Duodenal mucosa (tissue), 2 donors: ENCODE measurements at regions not wholly inside any gene's neighbourhood (a gene's known extent, or its start where the extent isn't known, plus 50 kb on each side); places are given as distances from the start of the nearest gene placed in this dataset.

ENCODE experiments used
- H3K27ac ChIP-seq: one replicate; pipeline ENCODE4 v1.7.0; 2013; ENCODE audit warnings: low read depth, low read length
- H3K27me3 ChIP-seq, 2 donors: one replicate each; pipeline ENCODE4 v1.7.0; 2013; ENCODE audit warnings: low read length in 2 of 2, control low read depth in 1 of 2; ENCODE audit not compliant: insufficient read depth in 2 of 2, control insufficient read depth in 1 of 2
- H3K36me3 ChIP-seq, 2 donors: one replicate each; pipeline ENCODE4 v1.7.0; 2013; ENCODE audit warnings: low read length in 2 of 2, control low read depth in 1 of 2; ENCODE audit not compliant: insufficient read depth in 2 of 2, control insufficient read depth in 1 of 2
- H3K4me1 ChIP-seq, 2 donors: one replicate each; pipeline ENCODE4 v1.7.0; 2013; ENCODE audit warnings: low read length in 2 of 2, control low read depth in 1 of 2; ENCODE audit not compliant: insufficient read depth in 2 of 2, control insufficient read depth in 1 of 2
- H3K4me3 ChIP-seq, 2 donors: one replicate each; pipeline ENCODE4 v1.7.0; 2013; ENCODE audit warnings: low read length in 2 of 2, low read depth in 1 of 2
- H3K9ac ChIP-seq, 2 donors: one replicate each; pipeline ENCODE4 v1.7.0; 2013; ENCODE audit warnings: low read length in 2 of 2, low read depth in 1 of 2
- H3K9me3 ChIP-seq, 2 donors: one replicate each; pipeline ENCODE4 v1.7.0; 2013; ENCODE audit warnings: low read length in 2 of 2, control low read depth in 1 of 2; ENCODE audit not compliant: control insufficient read depth in 1 of 2

DNA sequence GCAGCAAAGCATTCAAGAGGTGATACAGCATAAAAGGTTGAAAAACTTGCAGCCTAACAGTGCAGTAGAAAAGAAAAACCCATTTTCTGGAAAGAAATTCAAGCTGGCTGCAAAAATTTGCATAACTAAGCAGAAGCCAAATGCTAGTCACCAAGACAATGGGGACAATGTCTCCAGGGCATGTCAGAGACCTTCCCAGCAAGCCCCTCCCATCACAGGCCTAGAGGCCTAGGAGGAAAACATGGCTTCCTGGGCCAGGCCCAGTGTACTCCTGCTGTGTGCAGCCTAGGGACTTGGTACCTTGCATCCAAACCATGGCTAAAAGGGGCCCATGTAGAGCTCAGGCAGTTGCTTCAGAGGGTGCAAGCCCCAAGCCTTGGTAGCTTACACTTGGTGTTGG lies 405.1 kb upstream of the CYRIA start:
- Histone ChIP-seq H3K9me3 (no peaks in the 10 kb centered on the region), H3K4me1 (no peaks in the 10 kb centered on the region), H3K9ac (no peak overlapping the region), H3K27ac (no peak overlapping the region), H3K36me3 (no peaks in the 10 kb centered on the region), H3K27me3 (no peaks in the 10 kb centered on the region), H3K4me3 (no peak overlapping the region)

DNA sequence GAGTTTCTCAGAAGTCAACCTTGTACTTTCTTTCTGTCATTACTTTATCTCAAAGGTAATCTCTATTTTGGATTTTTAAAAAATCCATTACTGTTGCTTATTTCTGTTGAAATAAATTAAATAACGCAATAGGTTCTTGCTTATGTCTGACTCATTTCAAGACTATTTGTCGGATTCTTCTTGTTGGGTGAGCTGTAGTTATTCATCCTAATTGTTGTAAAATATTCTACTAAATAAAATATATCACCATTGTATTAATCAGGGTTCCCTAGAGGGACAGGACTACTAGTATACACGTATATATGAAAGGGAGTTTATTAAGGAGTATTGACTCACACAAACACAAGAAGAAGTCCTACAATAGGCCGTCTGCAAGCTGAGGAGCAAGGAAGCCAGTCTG lies 403.9 kb upstream of the CYRIA start:
- H3K9me3 ChIP-seq, result no peaks in the 10 kb centered on the region
- no peak overlapping the region for H3K4me3 ChIP-seq
- H3K27ac ChIP-seq, result no peak overlapping the region
- H3K36me3 ChIP-seq, result no peaks in the 10 kb centered on the region
- no peak overlapping the region for H3K9ac ChIP-seq
- no peaks in the 10 kb centered on the region for H3K4me1 ChIP-seq
- H3K27me3 ChIP-seq, result no peaks in the 10 kb centered on the region

- no peak overlapping the region for H3K9ac ChIP-seq
- no peaks in the 10 kb centered on the region for H3K9me3 ChIP-seq
- no peak overlapping the region for H3K27ac ChIP-seq
- no peaks in the 10 kb centered on the region for H3K36me3 ChIP-seq
- no peaks in the 10 kb centered on the region for H3K4me1 ChIP-seq
- H3K4me3 ChIP-seq, result no peak overlapping the region
- no peaks in the 10 kb centered on the region for H3K27me3 ChIP-seq
These were observed 402.4 kb upstream of the CYRIA start for GRCh38 chr2:17068021-17068420.

DNA sequence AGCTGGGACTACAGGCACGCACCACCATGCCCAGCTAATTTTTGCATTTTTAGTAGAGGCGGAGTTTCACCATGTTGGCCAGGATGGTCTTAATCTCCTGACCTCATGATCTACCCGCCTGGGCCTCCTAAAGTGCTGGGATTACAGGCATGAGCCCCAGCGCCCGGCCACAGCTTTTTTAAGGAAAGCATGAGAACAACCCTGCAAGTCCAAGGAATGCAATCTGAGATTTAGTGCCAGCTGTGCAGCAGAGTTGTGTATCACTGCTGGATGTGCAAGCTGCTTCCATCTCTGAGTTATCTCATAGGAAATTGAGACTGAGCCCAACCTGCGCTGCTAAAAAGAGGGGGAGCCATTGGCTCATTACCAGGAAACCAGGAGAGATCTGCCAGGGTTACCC lies 399.9 kb upstream of the CYRIA start:
- Histone ChIP-seq H3K36me3 (no peaks in the 10 kb centered on the region), H3K9me3 (no peaks in the 10 kb centered on the region), H3K4me1 (no peaks in the 10 kb centered on the region), H3K27ac (no peak overlapping the region), H3K27me3 (no peaks in the 10 kb centered on the region), H3K9ac (no peak overlapping the region), H3K4me3 (no peak overlapping the region)

- Histone ChIP-seq H3K9ac (no peak overlapping the region), H3K27me3 (no peaks in the 10 kb centered on the region), H3K27ac (no peak overlapping the region), H3K4me1 (no peaks in the 10 kb centered on the region), H3K36me3 (no peaks in the 10 kb centered on the region), H3K4me3 (no peak overlapping the region), H3K9me3 (no peaks in the 10 kb centered on the region)
These were observed 395.4 kb upstream of the CYRIA start for GRCh38 chr2:17061028-17061427.

- no peaks in the 10 kb centered on the region for H3K4me1 ChIP-seq
- H3K27ac ChIP-seq, result no peak overlapping the region
- no peaks in the 10 kb centered on the region for H3K36me3 ChIP-seq
These were observed 393.8 kb upstream of the CYRIA start for GRCh38 chr2:17059458-17059857.

GRCh38 chr2:17058772-17059402 lies 393.3 kb upstream of the CYRIA start:
- no peak overlapping the region for H3K4me3 ChIP-seq
- no peaks in the 10 kb centered on the region for H3K27me3 ChIP-seq
- H3K9ac ChIP-seq, result no peak overlapping the region
- H3K4me1 ChIP-seq, result no peaks in the 10 kb centered on the region
- H3K36me3 ChIP-seq, result no peaks in the 10 kb centered on the region
- H3K27ac ChIP-seq, result no peak overlapping the region
- no peaks in the 10 kb centered on the region for H3K9me3 ChIP-seq

More at GRCh38 chr2:17059458-17059857, 393.8 kb upstream of the CYRIA start:
- Histone ChIP-seq H3K27me3 (no peaks in the 10 kb centered on the region), H3K9ac (no peak overlapping the region), H3K4me3 (no peak overlapping the region), H3K9me3 (no peaks in the 10 kb centered on the region)

DNA sequence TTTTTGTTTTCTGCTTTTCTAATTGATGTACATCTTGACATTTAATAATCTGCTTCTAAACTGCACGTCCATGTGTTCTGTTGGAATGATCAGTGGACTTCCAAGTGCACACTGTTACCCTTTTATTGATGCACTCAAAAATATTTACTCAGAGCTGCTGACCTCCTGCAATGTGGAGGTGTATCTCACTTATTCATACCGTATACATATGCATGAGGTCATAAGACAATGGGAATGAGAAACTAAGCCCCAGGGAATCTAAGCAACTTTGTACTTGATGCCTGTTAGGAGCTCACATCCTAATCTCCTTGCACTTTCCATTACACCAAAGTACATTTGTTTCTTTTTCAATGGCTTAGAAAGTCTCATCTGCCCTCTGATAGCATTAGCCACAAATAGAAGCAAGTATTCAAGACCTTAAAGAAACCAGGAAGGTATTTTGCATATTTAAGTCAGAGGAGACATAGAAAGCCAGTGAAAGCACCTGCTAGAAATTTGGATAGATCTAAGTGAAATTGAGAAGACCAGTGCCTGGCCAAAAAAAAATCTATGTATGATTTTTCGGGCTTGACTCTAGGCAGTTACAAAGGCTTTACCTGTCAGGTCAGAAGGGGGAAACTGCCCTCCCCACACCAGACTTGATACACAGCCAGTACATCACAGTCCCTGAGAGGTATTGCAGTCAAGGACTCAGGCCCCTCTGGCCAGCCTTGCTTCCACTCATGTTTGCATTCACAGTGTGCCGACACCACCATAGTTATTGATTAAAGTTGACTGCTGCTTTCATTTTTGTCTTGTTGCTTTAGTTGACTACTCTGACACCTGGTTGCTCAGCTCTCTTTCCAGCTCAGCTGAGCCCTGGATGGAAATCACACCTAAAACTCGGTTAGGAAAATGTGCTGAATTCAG lies 391.7 kb upstream of the CYRIA start:
- H3K4me3 ChIP-seq, result no peak overlapping the region
- no peak overlapping the region for H3K9ac ChIP-seq

DNA sequence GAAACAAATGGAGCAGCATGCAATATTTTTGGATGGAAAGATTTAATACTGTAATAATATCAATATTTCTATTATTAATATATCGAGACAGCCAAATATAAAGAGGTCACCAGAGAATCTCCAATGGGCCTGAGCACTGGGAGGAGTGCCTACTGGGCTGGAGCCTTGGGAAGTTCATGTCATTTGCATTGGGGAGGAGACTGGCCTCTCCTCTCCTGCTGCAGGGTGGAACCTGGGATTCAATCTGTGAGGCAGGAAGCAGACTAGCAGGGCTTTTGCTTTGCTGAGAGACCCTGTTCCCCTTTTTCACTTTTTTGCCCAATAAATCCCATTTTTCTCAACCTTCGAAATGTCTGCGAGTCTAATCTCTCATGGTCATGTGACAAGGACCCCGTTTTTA lies 390.6 kb upstream of the CYRIA start:
- Histone ChIP-seq H3K4me3 (no peak overlapping the region), H3K36me3 (no peaks in the 10 kb centered on the region), H3K27me3 (no peaks in the 10 kb centered on the region), H3K9me3 (no peaks in the 10 kb centered on the region), H3K9ac (no peak overlapping the region), H3K4me1 (no peaks in the 10 kb centered on the region), H3K27ac (no peak overlapping the region)

More for the DNA sequence above, 391.7 kb upstream of the CYRIA start:
- H3K4me1 ChIP-seq, result no peaks in the 10 kb centered on the region
- no peaks in the 10 kb centered on the region for H3K9me3 ChIP-seq
- no peaks in the 10 kb centered on the region for H3K36me3 ChIP-seq
- H3K27me3 ChIP-seq, result no peaks in the 10 kb centered on the region
- H3K27ac ChIP-seq, result no peak overlapping the region

DNA sequence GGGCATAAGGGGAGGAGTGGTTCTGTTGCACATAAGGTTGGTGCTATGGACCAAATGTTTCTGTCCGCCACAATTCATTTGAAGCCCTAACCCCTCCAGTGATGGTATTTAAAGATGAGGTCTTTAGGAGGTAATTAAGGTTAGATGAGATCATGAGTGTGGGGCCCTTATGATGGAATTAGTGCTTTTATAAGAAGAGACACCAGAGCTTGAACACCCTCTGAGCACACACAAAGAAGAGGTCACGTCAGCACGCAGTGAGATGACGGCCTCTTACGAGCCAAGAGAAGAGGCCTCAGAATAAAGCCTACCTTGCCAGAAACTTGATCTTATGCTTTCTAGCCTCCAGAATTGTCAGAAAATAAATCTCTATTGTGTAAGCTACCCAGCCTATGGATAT lies 386.4 kb upstream of the CYRIA start:
- Histone ChIP-seq H3K27ac (no peak overlapping the region), H3K9me3 (no peaks in the 10 kb centered on the region), H3K9ac (no peak overlapping the region), H3K27me3 (no peaks in the 10 kb centered on the region), H3K4me1 (no peaks in the 10 kb centered on the region), H3K4me3 (no peak overlapping the region), H3K36me3 (no peaks in the 10 kb centered on the region)
